GM21528 (cell line): ENCODE measurements at regions not wholly inside any gene's neighbourhood (a gene's known extent, or its start where the extent isn't known, plus 50 kb on each side); places are given as distances from the start of the nearest gene placed in this dataset.

ENCODE experiments used
- ATAC-seq: cut with Tn5 transposase; IDR thresholded peaks from one replicate; pipeline ENCODE4 v1.9.1; 2021; ENCODE audit warnings: mild to moderate bottlenecking, moderate library complexity; ENCODE audit not compliant: unreplicated experiment, low FRiP score

- no peak for ATAC-seq
These were observed 988.1 kb upstream of the B3GALT2 start for GRCh38 chr1:194174528-194174927.

- no peak for ATAC-seq
These were observed 985.2 kb upstream of the B3GALT2 start for GRCh38 chr1:194171596-194171995.

- ATAC-seq: no peak
These were observed 981.7 kb upstream of the B3GALT2 start for GRCh38 chr1:194167956-194168640.

GRCh38 chr1:194164755-194165154, 978.3 kb upstream of the B3GALT2 start:
- no peak for ATAC-seq

- no peak for ATAC-seq
These were observed 975.2 kb upstream of the B3GALT2 start for GRCh38 chr1:194161591-194161990.

GRCh38 chr1:194159941-194160340, 973.5 kb upstream of the B3GALT2 start:
- ATAC-seq: no peak

GRCh38 chr1:194155962-194156361, 969.5 kb upstream of the B3GALT2 start:
- ATAC-seq: no peak

- no peak for ATAC-seq
These were observed 964.6 kb upstream of the B3GALT2 start for GRCh38 chr1:194151056-194151455.

- no peak for ATAC-seq
These were observed 963.8 kb upstream of the B3GALT2 start for GRCh38 chr1:194150242-194150641.

- ATAC-seq: no peak
These were observed 946.7 kb upstream of the B3GALT2 start for GRCh38 chr1:194133152-194133551.

GRCh38 chr1:194118086-194118485, 931.7 kb upstream of the B3GALT2 start:
- no peak for ATAC-seq

- ATAC-seq: no peak
These were observed 931.2 kb upstream of the B3GALT2 start for GRCh38 chr1:194117582-194117981.

- no peak for ATAC-seq
These were observed 927.9 kb upstream of the B3GALT2 start for GRCh38 chr1:194114288-194114687.

- no peak for ATAC-seq
These were observed 919.0 kb upstream of the B3GALT2 start for GRCh38 chr1:194105381-194105780.

GRCh38 chr1:194104247-194104844, 917.9 kb upstream of the B3GALT2 start:
- ATAC-seq: no peak

GRCh38 chr1:194103516-194104246, 917.3 kb upstream of the B3GALT2 start:
- ATAC-seq: no peak

GRCh38 chr1:194103101-194103500, 916.7 kb upstream of the B3GALT2 start:
- no peak for ATAC-seq

GRCh38 chr1:194102607-194103006, 916.2 kb upstream of the B3GALT2 start:
- ATAC-seq: no peak

GRCh38 chr1:194084755-194085154, 898.3 kb upstream of the B3GALT2 start:
- no peak for ATAC-seq

- no peak for ATAC-seq
These were observed 895.0 kb upstream of the B3GALT2 start for GRCh38 chr1:194081444-194081843.

GRCh38 chr1:194080826-194081225, 894.4 kb upstream of the B3GALT2 start:
- ATAC-seq: no peak

GRCh38 chr1:194078765-194079164, 892.4 kb upstream of the B3GALT2 start:
- ATAC-seq: peak; percentile 60
